ENCODE measurements at regions not wholly inside any gene's neighbourhood (a gene's known extent, or its start where the extent isn't known, plus 50 kb on each side); places are given as distances from the start of the nearest gene placed in this dataset.

GRCh38 chr4:116108606-116109005 is 976.8 kb downstream of the TRAM1L1 start:
- TF ChIP-seq, protein P1, sequence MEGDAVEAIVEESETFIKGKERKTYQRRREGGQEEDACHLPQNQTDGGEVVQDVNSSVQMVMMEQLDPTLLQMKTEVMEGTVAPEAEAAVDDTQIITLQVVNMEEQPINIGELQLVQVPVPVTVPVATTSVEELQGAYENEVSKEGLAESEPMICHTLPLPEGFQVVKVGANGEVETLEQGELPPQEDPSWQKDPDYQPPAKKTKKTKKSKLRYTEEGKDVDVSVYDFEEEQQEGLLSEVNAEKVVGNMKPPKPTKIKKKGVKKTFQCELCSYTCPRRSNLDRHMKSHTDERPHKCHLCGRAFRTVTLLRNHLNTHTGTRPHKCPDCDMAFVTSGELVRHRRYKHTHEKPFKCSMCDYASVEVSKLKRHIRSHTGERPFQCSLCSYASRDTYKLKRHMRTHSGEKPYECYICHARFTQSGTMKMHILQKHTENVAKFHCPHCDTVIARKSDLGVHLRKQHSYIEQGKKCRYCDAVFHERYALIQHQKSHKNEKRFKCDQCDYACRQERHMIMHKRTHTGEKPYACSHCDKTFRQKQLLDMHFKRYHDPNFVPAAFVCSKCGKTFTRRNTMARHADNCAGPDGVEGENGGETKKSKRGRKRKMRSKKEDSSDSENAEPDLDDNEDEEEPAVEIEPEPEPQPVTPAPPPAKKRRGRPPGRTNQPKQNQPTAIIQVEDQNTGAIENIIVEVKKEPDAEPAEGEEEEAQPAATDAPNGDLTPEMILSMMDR (tag by site-specific recombination; IDR thresholded peaks at IDR 0.05), result no peak
- TF ChIP-seq BCL11A (tag by site-specific recombination; IDR thresholded peaks at IDR 0.05; ENCODE audit: low read depth) (no peak), SETDB1 (IDR thresholded peaks at IDR 0.05; ENCODE audit: insufficient read length, low read length) (no peak), ATF2 (tag by site-specific recombination; IDR thresholded peaks at IDR 0.05; ENCODE audit: low read depth) (no peak), ZNF280D (tag by site-specific recombination; IDR thresholded peaks at IDR 0.05) (no peak), KLF9 (tag by site-specific recombination; IDR thresholded peaks at IDR 0.05; ENCODE audit: low read depth) (no peak), RBAK (tag by site-specific recombination; IDR thresholded peaks at IDR 0.05) (no peak), GLIS1 (tag by site-specific recombination; IDR thresholded peaks at IDR 0.05) (no peak), ZNF571 (tag by site-specific recombination; IDR thresholded peaks at IDR 0.05) (no peak), ZNF777 (tag by site-specific recombination; IDR thresholded peaks at IDR 0.05; ENCODE audit: borderline replicate concordance) (no peak), ZNF274 (IDR thresholded peaks at IDR 0.05; ENCODE audit: low read length) (no peak), ZNF274 (tag by site-specific recombination; IDR thresholded peaks at IDR 0.05; ENCODE audit: borderline replicate concordance) (no peak)
